Glutamatergic neuron (in vitro differentiated cells): ENCODE measurements at regions not wholly inside any gene's neighbourhood (a gene's known extent, or its start where the extent isn't known, plus 50 kb on each side); places are given as distances from the start of the nearest gene placed in this dataset.

Experiments used
- DNase-seq: peaks from one replicate; pipeline ENCODE4 v3.0.0; 2022
- H3K27ac Mint-ChIP-seq: one replicate; pipeline ENCODE4 v1.8.0; 2020; ENCODE audit warnings: mild to moderate bottlenecking, mixed read lengths, inconsistent platforms; ENCODE audit not compliant: unreplicated experiment
- H3K27me3 Mint-ChIP-seq: one replicate; pipeline ENCODE4 v1.8.0; 2020; ENCODE audit warnings: mild to moderate bottlenecking, moderate library complexity, mixed read lengths, inconsistent platforms; ENCODE audit not compliant: unreplicated experiment
- H3K36me3 Mint-ChIP-seq: one replicate; pipeline ENCODE4 v1.8.0; 2020; ENCODE audit warnings: mild to moderate bottlenecking, mixed read lengths, inconsistent platforms; ENCODE audit not compliant: unreplicated experiment
- H3K4me1 Mint-ChIP-seq: one replicate; pipeline ENCODE4 v1.8.0; 2020; ENCODE audit warnings: mild to moderate bottlenecking, low read depth, mixed read lengths, inconsistent platforms; ENCODE audit not compliant: unreplicated experiment
- H3K4me3 Mint-ChIP-seq: one replicate; pipeline ENCODE4 v1.8.0; 2020; ENCODE audit warnings: mild to moderate bottlenecking, mixed read lengths, inconsistent platforms; ENCODE audit not compliant: unreplicated experiment
- H3K9me3 Mint-ChIP-seq: one replicate; pipeline ENCODE4 v1.8.0; 2020; ENCODE audit warnings: mild to moderate bottlenecking, moderate library complexity, mixed read lengths, inconsistent platforms; ENCODE audit not compliant: unreplicated experiment
- CTCF ChIP-seq: fragments of 200-600 bp; sonication (generic); IDR thresholded peaks from one replicate; pipeline ENCODE4 v1.5.0; 2021; ENCODE audit not compliant: partially characterized antibody, unreplicated experiment

GRCh38 chr6:168380956-168381605, 59.9 kb upstream of the SMOC2 start:
- Mint-ChIP-seq H3K4me1 (peaks cover 9% of the 10 kb centered on the region), H3K4me3 (no peak overlapping the region), H3K27ac (no peak overlapping the region), H3K9me3 (peaks cover 17% of the 10 kb centered on the region), H3K36me3 (peaks cover 6% of the 10 kb centered on the region), H3K27me3 (peaks cover 6% of the 10 kb centered on the region)
- DNase-seq, result no peak
- TF ChIP-seq CTCF, result no peak

DNA sequence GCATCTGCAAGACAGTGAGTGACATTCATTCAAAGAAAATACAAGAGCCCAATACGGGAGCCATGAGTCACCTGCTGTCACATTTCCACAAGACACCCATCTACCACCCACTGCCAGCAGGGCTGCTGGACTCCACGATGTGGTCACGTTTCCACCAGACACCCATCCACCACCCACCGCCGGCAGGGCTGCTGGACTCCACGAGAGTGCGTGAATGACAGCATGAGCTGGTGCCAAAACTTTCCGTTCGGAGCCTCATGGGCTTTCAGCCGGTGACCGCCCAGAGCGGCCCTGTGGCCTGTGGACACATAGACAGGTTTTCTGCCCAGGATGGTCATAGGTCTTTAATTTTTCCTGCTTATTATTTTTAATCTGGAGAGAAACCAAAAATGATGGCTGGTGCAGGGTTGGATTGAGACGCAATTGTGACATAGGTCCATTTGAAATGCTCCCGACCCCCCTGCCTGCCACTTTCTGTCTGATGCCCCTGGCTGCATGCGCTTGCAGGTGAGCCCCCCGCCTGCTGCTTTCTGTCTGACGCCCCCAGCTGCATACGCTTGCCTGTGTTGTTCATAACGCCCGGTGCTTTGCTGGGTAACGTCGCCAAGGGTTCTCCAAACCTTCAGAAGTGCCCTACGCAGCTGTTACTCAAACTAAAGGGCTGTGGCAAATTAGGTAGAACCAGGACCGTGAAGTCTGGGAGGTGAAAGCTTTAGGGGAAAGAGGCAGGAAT, 59.1 kb upstream of the SMOC2 start:
- peaks cover 17% of the 10 kb centered on the region for H3K9me3 Mint-ChIP-seq
- peaks cover 9% of the 10 kb centered on the region for H3K4me1 Mint-ChIP-seq
- DNase-seq, result no peak
- no peak overlapping the region for H3K27ac Mint-ChIP-seq
- no peak for TF ChIP-seq CTCF
- H3K4me3 Mint-ChIP-seq, result no peak overlapping the region
- H3K36me3 Mint-ChIP-seq, result peaks cover 6% of the 10 kb centered on the region
- peaks cover 4% of the 10 kb centered on the region for H3K27me3 Mint-ChIP-seq

DNA sequence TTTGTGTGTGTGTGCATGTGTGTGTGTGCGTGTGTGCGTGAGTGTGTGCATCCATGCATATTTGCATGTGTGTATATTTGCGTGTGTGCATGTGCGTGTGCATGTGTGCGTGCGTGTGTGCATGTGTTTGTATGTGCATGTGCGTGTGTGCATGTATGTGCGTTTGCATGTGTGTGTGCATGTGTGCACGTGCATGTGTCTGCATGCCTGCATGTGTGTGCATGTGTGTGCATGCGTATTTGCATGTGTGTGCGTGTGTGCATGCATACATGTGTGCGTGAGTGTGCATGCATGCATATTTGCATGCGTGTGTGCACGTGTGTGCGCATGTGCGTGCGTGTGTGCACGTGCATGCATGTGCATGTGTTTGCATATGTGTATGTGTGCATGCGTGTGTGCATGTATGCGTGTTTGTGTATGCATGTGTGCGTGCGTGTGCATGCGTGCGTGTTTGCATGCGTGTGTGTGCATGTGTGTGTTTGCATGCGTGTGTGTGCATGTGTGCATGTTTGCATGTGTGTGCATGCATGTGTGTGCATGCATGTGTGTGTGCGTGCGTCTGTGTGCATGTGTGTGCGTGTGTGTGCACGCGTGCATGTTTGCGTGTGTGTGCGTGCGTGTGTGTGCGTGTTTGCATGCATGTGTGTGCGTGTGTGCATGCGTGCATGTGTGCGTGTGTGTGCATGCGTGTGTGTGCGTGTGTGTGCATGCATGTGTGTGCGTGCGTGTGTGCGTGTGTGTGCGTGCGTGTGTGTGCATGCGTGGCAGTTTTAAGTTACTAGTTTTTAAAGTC, 57.7 kb upstream of the SMOC2 start:
- Mint-ChIP-seq H3K9me3 (peaks cover 13% of the 10 kb centered on the region), H3K4me1 (peaks cover 2% of the 10 kb centered on the region), H3K4me3 (no peak overlapping the region), H3K27ac (no peak overlapping the region), H3K27me3 (peaks cover 4% of the 10 kb centered on the region), H3K36me3 (peaks cover 6% of the 10 kb centered on the region)
- peak; percentile 1 for DNase-seq
- TF ChIP-seq CTCF, result no peak

DNA sequence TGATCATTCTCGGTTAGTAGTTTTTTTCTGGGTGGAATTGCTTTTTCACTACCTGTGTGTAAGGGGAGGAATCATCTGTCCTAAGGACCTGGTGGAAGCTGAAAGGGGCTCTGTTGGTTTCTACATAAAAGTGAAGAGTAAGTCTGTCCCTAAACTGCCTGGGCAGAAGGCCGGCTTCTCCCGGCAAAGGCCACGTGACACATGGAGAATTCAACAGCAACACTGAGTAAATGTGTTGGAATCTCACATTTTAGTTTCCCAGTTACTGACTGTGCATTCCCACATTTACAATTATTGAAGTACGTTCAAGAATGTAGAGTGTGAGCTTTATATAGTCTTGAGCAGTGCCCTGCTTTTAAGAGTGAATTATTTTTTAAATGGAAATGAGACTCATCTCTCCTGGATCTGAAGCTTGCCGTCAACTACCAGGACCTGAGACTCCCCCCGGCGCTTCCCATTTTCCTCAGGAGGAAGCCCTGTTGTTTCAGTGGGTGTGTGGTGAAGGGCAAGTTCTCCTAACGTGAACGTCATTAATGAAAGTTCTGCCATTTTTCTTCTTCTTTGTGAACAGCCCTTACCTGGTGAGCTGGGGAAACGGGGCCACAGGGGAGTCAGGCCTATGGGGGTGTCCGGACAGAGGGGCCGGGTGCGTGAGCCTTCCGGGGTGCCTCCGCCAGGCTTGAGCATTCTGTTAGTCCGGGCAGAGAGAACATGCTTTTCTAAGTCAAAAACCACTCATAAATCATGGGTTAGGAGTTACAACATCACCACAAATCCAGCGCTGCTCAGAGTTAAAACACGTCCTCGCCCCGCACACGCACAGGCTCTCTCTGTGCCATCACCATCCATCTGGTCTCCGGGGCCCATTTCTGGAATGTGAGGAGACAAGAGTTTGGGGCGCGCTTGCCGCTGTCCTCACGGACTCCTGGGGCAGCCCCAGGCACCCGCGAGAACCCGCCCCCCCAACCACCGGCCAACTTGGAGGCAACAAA, 56.6 kb upstream of the SMOC2 start:
- H3K4me1 Mint-ChIP-seq, result peaks cover 2% of the 10 kb centered on the region
- H3K4me3 Mint-ChIP-seq, result no peak overlapping the region
- no peak overlapping the region for H3K27ac Mint-ChIP-seq
- no peaks in the 10 kb centered on the region for H3K36me3 Mint-ChIP-seq
- DNase-seq, result peak; percentile 9
- H3K27me3 Mint-ChIP-seq, result peaks cover 4% of the 10 kb centered on the region
- H3K9me3 Mint-ChIP-seq, result peaks cover 8% of the 10 kb centered on the region
- no peak for TF ChIP-seq CTCF
